GM21390 (cell line): ENCODE measurements at regions not wholly inside any gene's neighbourhood (a gene's known extent, or its start where the extent isn't known, plus 50 kb on each side); places are given as distances from the start of the nearest gene placed in this dataset.

Source experiments
- ATAC-seq: cut with Tn5 transposase; IDR thresholded peaks from one replicate; pipeline ENCODE4 v1.9.1; 2021; ENCODE audit not compliant: unreplicated experiment

DNA sequence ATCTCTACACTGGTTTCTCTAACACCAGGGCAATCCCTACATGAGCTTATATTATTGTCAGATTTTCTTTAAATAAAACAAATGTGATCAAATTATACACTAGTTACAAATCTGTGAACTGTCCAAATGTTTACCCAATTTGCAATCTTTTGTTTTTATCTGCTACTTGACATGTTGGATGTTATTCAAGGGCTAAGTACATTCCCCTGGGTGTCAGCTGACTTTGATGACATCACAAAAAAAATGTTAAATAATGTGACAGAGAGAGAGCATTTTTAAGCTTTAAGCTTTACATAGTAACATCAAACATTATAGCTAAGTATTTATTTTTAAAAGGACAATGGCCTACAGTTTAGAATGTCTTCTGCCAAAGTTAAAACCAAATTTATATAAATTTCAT, 431.3 kb upstream of the PKN2 start:
- no peak for ATAC-seq

DNA sequence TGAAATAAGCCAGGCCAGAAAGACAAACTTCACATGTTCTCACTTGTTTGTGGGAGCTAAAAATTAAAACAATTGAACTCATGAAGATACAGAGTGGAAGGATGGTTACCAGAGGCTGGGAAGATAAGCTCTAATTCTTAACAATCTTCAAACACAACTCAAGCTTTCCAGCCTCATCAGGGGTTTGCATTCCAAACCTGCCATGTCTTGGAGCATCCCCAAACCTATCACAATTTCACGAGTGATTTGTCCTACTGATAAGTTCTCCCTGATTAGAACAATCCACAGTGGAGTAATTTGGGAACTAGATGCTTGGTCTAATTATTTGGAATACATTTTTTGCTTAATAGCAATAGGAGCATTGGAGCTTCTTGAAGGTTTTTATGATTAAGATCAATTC, 418.5 kb upstream of the PKN2 start:
- ATAC-seq: no peak

DNA sequence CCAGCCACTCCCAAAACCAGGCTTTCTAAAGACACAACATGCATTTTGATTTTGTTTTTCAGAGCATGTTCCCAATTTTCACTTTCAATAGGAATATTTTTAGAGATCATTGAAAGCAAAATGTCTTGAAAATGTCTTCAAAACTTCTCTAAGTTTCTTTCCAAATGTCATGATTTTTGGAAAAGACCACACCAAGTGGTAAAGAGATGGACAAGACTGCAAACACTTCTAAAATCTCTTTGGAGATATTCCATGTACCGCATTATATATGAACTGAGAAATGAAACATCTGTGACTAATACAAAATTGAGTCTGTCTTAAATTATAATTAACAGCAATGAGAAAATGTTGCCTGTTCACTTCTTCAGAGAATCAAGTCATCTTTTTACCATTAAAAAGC, 418.0 kb upstream of the PKN2 start:
- no peak for ATAC-seq

DNA sequence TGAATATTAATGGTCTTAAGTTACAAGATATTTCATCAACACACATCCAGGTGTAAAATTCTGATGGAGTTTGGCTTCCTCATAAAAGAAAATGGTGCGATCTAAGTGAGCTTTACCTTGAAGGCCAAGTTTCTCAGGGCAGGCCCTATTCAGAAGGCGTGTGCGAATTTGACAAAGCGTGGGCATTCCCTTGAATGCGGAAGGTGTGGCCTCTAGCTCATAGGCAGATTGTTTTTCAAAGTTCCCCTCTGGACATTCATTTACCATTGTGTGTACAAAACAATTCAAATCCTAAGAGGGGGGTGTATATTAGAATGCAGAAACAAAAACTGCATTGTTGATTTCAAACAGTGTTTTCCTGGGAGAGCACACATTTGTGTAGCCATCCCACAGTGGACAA, 411.9 kb upstream of the PKN2 start:
- no peak for ATAC-seq

DNA sequence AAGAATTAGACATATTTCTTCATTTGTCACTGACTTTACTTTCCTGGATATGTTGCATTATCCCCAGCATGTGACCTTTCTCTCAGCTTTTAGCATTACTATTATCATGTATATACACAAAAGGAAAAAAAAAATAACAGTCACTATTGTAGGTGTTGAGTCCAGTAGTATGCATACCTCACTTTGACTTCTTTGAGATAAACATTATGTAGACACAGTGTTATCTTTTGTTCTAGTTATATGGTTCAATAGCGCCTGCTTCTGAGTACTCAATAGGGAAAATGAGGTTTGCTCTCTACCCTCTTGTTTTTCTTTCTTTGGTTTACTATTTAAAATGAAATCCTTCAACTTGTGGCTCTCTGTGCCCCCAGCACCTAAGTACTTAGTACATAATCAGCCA, 409.6 kb upstream of the PKN2 start:
- ATAC-seq: no peak

DNA sequence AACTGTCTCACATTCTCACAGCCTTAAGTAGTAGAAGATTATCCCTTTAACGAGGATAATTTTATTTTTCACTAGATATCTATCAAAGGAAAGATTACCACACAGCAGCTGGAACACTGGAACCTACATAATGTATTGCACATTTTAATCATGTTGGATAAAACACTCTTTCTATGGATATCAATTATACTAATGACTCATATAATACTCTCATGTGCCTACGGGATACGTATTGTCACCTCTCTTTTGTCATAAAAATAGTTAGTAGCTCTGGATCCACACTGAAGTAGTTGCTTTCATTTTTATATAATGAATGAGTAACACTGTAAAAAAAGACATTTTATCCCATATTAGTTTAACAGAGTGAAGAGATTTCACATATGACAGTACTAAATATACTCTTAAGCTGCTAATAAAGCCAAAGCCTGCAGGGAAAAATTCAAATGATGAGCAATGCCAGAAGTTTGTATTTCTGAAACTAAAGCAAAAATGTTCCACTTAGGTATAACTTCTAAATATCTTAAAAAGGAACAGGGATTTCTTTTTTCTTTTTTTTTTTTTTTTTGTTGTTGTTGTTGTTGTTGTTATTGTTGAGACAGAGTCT, 408.7 kb upstream of the PKN2 start:
- no peak for ATAC-seq

DNA sequence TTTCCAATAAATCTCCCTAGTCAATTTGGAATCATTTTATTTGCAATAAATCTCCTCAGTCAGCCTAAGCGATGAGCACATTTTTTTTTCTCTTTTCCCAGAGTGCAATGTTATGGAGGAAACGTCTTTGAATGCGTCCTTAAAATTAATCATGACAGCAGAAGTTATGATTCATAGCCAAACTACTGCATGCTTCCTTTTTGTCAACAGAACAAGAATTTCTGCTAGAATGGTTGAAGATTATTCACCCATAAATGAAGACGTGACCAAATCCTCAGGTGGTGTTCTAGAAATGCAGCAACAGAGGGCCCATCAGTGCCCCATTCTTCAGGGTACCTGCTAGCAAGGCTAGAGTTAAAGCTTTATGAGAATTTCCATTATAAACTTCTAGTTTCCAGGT, 407.9 kb upstream of the PKN2 start:
- no peak for ATAC-seq

DNA sequence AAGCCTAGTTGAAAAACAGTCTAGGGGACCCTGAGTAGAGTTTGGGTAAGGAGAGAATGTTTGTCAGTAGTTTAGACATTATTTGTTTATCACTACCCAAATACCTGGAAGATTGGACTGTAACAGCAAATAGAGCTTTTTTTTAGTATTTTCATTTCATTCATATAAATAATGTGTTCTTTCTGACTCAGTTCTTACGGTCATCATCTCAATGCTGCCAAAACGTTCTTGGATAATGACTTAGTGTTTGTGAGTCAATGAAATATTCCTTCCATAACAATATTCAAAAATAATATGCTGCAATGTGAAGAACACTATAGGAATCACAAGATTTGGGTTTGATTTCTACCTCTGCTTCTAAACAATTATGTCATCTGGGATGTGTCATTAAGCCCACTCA, 400.0 kb upstream of the PKN2 start:
- no peak for ATAC-seq

DNA sequence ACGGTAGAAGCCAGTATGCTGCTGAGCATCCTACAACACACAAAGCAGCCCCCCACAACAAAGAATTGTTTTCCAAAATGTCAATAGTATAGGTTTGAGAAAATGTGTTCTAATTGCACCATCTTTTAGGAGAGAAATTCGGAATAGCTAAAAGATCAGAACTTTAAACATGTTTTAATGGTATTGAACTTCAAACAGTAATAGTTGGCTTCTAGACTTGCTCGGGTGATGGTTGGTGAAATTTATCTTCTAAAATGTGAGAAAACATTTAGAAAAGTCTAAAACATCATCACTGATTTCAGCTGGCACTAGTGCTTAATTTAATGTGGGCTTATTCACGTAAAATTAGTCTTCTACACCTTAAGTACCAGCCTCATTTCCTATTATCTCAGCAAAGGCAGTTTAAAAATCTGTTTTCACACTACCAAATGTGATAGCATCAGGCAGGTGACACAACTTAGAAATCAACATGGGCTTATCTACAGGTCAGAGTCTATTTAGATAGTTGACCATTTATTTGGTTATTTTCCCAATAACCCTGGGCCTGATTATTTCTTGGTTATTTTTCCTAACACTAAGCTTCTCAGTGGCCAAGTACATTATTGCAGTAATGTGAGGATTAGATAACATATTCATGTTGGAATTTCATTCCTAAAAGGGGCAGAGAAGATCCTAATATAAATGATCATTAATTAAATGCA, 399.3 kb upstream of the PKN2 start:
- ATAC-seq: no peak

DNA sequence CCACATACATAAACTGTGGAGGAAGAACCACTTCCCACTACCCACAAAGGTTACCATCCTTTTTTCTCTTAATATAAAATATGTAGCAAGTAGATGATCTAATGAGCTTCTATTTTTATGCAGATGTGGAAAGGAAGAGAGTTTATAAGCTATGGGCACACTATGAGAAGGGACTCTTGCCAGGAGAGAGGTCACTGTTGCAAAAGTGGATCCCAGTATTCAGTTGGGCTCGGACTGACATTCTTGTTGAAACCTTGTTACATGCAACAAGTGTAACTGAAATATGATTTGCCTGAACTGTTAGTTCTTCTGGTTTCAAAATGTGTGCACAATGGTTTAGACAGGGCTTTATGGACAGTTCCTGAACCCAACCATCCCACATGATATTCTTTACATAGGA, 397.4 kb upstream of the PKN2 start:
- no peak for ATAC-seq

DNA sequence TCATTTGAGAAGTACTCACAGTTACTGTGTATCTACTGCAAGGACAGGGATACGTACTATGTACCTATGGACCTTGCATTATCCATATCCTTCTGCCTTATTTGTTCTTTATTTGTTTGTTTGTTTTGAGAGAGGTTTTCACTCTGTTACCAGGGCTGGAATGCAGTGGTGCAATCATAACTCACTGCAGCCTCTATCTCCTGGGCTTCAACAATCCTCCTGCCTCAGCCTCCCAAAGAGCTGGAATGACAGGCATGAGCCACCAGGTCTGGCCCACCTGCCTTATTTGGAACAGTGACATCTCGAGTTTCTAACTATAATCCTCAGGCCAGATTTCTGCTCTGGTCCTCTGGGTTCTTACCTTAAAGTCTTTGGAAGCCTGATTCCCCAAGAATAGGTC, 395.5 kb upstream of the PKN2 start:
- ATAC-seq: no peak

DNA sequence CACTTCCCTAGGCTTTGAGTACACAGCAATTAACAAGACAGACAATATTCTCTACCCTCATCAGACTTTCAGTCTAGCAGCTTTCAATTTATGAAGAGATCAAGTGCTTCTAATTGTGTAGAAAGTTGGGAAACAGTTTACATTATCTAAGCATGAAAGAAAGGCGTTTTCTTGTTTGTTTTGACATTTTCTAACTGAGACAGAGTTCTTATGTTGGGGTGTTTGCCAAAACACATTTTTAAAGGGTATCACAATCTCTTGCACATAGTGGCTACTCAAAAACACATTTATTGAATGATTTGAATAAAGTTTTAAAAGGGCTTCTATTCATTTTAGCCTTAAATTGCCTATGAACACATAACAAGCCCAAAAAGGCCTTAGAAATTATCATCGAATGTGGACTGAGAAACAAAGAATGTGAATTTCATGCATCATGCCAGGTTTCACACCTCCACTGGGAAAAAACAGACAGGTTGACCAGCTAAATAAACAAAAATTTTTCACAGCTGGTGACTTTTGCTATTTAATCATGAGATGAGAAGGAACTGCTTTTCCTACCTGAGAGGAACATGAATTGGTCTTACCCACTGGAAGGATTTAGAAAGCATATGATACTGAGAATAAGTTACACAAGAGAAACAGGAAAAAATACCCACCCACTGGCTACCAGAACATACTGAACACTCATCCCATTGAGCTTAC, 394.5 kb upstream of the PKN2 start:
- ATAC-seq: no peak

DNA sequence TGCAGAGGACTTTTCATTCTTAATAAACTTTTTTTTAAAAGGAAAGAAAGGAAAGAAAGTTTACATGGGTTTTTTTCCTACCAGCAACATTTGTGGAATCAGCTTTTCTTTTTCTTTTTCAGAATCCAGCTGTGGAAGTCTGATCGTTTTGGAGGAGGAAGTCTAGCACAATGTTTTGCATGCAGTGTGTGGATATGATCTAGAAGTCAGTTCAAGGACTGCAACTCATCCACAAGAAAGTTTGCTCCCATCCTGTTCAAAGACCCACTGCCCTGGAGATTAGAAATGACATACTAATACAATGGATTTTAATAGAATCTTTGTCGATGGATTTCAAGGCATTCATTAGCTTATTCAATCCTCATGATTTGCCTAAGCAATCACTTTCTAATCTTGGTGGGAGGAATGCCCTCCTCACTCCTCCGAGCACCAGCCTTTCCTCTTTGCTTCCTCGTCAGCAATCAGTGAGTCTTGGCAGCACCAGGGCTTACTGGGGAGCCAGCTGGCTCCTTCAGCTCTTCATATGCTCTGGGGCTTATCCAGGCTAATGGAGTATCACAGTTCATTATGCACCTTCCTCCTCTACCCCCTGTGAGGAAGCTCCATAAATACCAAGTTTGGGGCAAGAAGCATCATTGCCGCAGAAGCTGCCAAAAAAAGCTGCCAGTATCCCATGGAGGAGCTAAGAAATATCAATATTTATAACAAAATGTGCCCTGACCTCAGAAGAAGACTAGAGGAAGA, 392.3 kb upstream of the PKN2 start:
- no peak for ATAC-seq

DNA sequence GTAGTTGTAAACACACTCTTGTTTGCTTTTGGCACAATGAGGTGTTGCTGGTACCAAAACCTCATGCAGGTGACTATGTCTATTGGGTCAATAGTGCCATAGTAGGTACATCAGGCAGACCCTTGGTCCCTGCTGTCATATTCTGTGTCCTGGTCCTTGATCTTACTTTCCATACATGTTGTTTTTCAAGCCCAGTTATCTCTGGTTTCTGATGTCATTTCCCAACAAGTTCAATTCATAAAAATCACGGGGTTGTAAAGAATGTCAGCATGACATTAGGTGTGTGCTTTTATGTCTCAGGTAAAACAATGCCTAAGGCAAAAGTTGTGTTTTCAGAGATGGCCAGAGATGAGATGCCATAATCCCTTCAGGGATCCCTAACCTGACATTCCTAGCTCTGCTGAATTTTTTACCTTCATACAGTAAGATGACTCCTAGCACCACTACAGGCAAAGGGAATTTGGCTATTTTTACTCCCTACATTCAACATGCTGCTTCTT, 390.3 kb upstream of the PKN2 start:
- ATAC-seq: no peak

DNA sequence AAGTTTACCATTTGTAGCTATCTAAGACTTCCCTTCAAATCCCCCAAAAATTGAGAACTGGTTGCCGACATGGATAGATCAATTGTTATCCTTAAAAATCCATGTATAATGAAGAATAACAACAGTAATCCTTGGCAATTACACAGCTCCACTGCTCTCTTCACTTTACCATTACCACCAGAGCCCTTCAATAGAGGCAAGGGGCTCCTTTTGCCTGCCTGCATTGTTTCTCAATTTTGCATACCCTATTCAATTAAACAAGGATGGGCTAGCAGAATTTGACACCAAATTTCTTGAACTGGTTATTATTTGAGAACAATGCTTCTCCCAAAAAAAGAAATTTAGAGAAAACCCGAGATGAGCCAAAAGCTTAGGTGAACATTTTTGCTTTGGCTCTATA, 387.8 kb upstream of the PKN2 start:
- ATAC-seq: no peak

DNA sequence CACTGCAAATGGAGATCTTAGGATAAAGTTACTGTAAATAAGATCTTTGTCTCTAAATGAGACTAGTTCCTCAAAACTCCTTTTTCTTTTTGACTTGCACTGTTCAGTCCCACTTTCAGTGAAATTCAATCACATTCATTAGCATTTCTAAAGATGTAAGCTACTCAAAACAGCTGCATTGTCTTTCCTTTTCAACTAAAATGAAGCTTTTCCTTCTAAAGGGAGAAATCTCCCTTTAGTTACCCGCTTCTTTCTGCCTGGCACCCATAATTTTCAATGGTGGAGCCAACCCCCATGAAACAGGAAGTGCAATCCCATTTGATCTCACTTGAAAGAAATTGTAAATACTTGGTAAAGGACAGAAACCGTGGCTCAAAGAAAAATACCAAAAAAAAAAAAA, 387.4 kb upstream of the PKN2 start:
- no peak for ATAC-seq

DNA sequence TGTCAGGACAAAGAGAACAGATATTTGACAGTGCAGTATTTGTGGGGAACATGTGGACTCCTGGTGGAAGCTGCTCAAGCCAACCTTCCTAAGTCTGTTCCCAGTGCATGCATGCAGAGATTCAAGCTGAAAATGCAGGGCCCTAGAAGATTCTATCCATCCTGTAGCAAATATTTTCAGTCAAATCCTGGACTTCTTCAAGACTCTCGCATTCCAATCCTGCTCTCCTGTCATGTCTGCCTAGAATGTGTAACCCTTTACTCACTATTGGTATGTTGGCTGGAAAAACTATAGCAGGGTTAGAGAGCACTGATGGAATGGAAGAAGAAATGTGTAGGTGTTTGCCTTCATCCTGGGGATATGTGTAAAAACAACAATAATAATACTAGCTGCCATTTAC, 385.6 kb upstream of the PKN2 start:
- ATAC-seq: no peak

DNA sequence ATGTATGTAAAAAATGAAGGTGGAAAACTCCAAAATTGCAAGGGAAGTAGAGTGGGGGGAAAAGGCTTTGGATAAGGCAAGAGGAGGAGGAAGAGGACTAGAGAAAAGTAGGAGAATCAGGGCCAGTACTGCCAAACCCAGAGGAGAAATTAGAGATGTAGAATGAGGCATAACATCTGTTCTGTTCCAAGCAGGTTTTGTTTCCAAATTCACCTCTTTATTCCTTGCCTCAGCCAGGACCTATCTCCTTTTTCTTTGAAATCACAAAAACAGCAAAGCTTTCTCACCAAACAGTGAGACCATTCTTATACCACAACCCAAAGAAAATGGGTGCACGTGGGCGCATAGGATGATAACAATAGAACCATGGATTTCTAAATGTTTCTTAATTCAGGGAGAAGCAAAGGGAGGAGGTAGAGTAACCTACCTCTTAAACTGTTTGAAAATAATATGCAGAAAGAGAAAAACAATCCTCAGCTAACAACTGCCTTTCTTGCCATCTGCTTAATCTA, 383.3 kb upstream of the PKN2 start:
- no peak for ATAC-seq

DNA sequence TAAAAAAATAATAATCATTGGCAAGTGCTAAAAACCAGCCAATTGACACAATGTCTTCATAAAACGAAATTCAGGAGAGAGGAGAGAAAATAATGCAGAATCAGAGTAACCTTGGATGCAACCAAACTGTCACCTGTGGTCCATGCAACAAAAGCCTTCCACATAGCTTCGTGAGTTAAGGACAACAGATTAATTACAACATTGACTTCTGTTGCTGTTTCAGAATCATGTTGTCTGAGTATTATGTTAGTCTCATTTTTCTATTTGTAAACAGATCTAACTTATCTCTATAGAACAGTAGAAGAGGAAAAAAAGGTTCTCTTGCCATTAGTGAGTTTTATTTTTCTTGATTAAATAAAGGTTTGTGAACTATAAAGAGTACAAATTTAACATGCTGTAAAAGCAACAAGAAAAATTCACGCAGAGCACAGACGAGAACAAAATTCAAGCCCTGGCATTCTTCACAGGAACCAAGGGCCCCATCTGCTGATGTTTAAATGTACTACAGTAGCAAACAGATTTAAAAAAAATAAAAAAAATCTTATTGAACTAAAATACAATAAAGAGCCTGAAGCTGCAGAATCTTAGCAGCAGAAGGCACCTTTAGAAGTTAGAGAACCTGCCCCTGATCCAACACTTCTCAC, 381.1 kb upstream of the PKN2 start:
- no peak for ATAC-seq

DNA sequence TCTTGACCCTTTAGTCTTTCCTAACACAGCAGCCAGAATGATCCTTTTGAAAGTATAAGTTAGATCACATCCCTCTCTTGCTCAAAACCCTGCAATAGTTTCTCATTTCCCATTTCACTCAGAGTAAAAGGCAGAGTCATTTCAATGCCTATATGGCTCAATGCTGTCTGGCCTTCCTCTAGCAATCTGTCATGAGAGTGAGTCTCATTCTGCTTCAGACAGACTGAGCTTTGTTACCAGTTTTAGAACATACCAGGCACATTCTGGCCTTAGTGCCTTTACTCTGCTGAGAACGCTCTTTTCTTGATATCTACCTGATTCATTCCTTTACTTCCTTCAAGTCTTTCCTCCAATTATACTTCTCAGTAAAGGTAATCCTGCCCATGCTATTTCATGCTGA, 372.8 kb upstream of the PKN2 start:
- no peak for ATAC-seq

DNA sequence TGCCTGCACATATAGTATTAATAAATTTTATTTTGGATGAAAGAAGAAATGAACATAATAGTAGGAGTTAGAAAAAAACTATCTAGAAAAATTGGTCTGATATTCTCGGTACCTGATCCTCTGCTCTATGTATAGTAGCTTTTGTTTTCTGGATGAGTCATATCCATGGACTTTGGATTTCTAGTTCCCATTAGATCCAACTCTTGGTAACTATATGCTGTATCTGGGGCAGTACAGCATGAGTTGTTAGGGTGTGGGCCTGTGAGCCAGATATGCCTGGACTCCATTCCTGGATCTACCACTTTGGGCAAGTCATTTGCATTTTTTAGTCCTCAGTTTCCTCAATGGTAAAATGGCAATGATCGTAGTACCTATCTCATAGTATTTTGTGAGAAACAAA, 372.2 kb upstream of the PKN2 start:
- no peak for ATAC-seq
